NCI-H446 (cell line): ENCODE measurements at regions not wholly inside any gene's neighbourhood (a gene's known extent, or its start where the extent isn't known, plus 50 kb on each side); places are given as distances from the start of the nearest gene placed in this dataset.

Experiments
- DNase-seq, 2 experiments: peaks; one replicate each; lab custom pipeline; 2025; lab: John Stamatoyannopoulos, UW

DNA sequence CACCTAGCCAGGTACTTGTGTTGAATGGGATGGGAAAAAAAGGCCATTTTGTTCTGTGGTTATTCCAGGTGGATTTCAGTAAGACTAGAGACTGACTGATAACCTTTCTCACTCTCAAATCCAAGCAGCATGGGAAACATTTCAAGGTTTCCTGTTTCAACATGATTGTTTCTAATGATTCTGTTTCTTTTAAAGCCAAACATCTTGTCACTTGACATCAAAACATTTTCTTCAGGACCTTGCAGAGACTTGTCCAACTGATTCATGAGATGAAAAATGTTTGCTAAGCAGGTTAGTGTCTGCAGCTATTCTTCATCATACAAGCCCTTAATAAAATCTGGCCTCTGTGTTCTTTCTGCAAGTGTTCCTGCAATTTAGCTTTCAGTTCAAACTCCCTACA is 456.5 kb upstream of the CWC22 start:
- no peak for DNase-seq

GRCh38 chr2:180461761-180462160 is 454.7 kb upstream of the CWC22 start:
- no peak for DNase-seq

GRCh38 chr2:180456801-180457200 is 449.7 kb upstream of the CWC22 start:
- peak; percentile 13 to 57 for DNase-seq

- no peak for DNase-seq
Observed at GRCh38 chr2:180450841-180451240, 443.7 kb upstream of the CWC22 start.

- no peak for DNase-seq
Observed at GRCh38 chr2:180449171-180449915, 442.2 kb upstream of the CWC22 start.

GRCh38 chr2:180446492-180446891 is 439.4 kb upstream of the CWC22 start:
- DNase-seq: no peak

DNA sequence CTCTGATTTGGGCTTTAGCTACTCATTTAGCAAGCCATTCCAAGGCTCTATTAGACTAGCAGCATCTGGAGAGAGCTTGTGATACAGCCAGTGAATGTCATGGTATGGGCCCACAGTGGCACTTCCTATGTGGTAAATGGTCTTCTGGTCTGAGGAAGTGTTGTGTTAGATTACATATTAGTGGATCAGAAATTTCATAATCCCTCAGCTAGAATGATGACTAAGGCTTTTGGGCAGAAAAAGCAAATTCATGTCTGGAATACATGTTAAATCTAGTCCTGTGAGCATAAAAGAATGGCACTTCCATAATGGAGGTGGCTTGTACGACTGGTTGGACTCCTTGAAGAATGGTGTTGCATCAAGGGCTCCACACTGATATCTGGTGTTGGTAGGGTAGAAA is 436.8 kb upstream of the CWC22 start:
- DNase-seq: no peak

- no peak for DNase-seq
Observed at GRCh38 chr2:180442860-180443644, 436.0 kb upstream of the CWC22 start.

GRCh38 chr2:180419212-180419611 is 412.1 kb upstream of the CWC22 start:
- DNase-seq: no peak

DNA sequence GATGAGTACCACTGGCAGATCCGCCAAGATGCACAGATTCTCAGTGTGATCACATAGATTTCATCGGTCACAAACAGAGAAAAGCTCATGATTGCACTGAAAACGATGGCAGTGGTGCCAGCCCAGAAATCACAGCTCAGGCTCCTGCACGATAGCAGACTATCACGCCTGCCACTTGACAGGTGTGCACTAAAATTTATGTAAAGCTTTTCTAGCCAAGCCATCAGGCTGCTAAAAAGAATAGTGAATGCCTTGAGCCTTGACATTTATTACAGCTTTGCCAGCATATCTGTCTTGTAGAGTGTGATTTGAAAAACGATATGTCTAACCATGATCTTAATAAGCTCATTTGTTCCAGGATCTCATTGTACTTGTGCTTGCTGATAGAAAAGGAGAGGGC is 409.5 kb upstream of the CWC22 start:
- no peak for DNase-seq

DNA sequence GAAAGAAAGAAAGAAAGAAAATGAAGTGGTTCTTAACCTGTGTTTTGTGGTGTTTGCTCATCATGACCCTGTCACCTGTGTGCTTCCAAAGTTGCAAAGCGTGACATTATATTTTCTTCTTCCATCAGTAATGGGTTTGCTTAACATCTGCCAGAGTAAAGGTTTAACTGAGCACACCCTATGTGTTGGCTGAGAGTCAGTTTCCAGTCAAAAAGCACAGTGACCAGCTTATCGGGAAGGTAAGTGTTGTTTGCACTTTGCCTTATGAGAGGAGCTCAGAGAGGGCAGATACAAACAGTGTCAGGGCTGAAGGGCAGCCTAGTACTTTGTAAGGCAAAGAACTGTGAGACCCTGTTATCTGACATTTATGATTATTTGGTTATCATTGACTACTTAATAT is 406.2 kb upstream of the CWC22 start:
- DNase-seq: no peak

GRCh38 chr2:180412219-180412618 is 405.1 kb upstream of the CWC22 start:
- no peak for DNase-seq

DNA sequence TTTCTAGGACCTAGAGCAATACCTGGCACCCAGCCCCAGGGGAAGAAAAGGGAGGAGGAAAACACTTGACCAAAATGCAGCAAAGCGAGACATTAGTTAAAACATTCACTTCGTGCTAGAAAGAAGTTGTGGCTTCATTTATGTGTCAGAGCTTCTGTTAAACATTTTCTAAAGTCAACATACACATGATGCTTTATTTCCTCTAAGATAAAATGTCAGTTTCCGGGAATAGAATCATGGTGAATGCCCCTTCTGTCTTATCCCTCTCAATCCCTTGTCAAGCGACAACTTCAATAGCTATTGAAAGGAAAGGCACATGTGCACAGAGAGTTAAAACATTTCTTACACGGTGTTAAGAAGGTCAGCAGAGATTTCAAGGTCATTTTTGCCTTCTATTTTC is 404.6 kb upstream of the CWC22 start:
- DNase-seq: no peak

DNA sequence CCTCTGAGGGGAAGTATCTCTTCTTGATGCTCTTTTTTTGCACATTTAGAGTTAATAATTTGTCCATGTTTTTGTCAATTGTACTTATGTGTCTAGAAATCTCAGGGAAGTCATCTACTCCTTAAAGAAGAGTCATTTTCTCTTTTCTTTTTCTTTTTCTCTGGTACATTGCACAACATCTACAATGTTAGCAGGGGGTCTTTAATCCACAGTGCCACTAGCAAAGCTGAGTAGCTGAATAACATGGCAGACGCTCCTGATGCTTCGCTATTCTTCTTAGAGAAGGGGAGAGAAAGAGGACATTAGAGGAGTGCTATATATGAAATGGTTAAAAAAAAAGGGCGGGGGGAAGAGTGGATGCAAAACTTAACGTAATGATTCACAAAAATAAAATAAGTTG is 399.6 kb upstream of the CWC22 start:
- DNase-seq: no peak

DNA sequence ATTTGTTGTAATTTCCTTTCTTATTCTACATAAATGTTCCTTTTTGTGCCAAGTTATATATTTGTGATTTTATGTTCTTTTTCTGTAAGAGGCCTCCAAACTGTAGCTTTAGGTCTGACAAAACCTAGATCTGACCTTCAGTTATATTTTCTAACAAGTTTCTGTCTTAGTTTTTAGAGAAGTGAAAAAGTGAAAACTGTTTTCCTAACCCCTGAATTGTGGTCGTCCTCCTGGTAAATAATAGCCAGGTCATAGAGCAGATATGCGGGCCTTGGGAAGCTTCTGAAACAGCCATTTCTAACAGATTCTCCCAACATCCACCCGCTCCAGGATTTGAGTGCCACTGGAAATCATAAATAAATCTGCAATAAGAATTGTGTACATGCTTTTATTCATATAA is 398.4 kb upstream of the CWC22 start:
- DNase-seq: no peak

DNA sequence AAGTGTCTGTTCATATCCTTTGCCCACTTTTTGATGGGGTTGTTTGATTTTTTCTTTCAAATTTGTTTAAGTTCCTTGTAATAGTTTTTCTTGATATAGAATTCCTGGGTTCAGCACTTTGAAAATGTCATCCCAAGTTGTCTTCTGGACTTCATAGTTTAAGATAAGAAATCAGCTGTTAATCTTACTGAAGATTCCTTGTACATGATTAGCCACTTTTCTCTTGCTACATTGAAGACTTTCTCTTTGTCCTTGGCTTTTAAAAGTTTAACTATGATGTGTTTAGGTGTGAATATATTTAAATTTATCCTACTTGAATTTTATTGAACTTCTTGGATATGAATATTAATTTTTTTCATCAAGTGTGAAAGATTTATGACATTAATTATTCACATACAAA is 387.2 kb upstream of the CWC22 start:
- DNase-seq: no peak

- peak in 1 of 2 experiments; percentile 42 for DNase-seq
Observed at GRCh38 chr2:180385601-180386201, 378.6 kb upstream of the CWC22 start.

DNA sequence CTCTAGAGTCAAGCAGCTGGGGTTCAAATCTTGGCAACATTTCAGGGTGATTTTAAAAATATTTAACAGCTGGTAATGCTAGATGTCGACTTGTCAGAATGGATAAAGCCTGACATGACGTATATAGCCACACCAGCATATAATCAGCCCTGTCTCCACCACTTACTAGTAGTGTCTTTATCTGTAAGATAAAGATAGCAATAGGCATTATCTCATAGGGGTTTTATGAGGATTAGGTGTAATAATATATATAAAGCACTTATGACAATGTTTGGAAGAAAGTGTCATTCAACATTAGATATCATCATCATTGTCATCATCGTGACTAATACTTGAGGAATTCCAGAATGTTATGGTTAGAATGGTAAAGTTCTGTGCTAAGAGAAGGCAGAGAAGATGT is 369.0 kb upstream of the CWC22 start:
- no peak for DNase-seq

DNA sequence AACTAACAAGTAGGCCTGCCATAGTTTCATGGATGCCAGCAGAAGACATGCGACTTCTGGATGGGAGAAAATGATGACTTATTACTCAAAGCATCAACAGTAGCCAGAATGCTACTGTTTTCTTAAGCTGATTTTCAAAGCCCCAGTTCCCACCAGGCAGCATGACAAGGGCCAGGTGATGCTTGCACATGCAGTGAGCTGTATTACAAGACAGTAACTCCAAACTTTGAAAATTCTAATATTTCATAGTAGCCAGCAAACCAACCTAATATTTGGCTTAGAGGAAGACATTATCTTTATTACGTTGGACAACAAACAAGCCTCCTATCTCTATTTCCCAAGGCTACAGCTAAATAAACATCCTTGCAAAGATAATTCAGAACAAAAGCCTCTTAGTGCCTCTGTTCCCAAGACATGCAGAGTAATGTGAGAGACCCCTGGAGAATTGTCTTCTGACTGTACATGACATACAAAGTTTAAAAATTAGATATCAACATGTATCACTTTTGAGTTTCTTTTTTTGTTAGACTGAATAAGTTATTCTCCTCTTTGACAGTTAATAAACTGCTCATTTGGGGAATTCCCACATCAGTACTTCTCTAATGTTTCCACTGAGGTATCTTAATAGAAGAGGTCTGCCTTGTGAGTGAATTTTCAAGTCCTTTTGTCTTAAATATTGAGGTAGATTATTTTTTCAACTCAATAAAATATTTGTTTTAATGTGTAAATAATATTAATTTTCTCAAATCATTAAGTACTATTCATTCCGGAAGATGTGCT is 367.6 kb upstream of the CWC22 start:
- DNase-seq: no peak

GRCh38 chr2:180370511-180371205 is 363.6 kb upstream of the CWC22 start:
- DNase-seq: no peak

GRCh38 chr2:180368881-180369280 is 361.8 kb upstream of the CWC22 start:
- DNase-seq: peak in 1 of 2 experiments; percentile 25

DNA sequence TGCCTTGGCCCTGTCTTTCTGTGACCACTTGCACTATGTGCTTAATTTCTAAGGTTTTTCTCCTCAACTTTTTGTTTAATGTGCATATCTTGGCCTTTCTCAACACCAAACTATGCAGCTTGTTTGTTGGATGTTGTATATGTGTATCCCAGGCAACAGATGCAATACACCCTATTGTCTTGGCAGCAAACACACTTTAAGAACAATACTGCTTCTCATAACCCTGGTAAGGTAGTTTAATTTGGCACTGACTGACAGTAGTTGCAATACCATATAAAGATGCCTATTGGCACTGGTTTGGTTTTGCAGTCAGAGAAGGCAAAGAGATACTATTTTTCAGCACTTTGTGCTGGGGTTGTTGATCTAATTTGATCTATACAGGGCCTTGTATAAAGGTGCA is 360.7 kb upstream of the CWC22 start:
- peak in 1 of 2 experiments; percentile 8 for DNase-seq
